Panc1 (cell line): ENCODE measurements at regions not wholly inside any gene's neighbourhood (a gene's known extent, or its start where the extent isn't known, plus 50 kb on each side); places are given as distances from the start of the nearest gene placed in this dataset.

Experiments used
- CTCF ChIP-seq: fragments of 450-650 bp; IDR thresholded peaks from 2 replicates; pipeline ENCODE4 v1.5.1; 2017; ENCODE audit warnings: mild to moderate bottlenecking
- TCF7L2 ChIP-seq: IDR thresholded peaks from 2 replicates; pipeline ENCODE4 v1.6.1; 2011; ENCODE audit warnings: mild to moderate bottlenecking, low read depth, low read length, inconsistent platforms

- no peak for TF ChIP-seq TCF7L2
- TF ChIP-seq CTCF = no peak
Observed at GRCh38 chr2:189959450-189959849, 103.1 kb downstream of the MSTN start.
